HCT116 (cell line): ENCODE measurements at regions not wholly inside any gene's neighbourhood (a gene's known extent, or its start where the extent isn't known, plus 50 kb on each side); places are given as distances from the start of the nearest gene placed in this dataset.

ENCODE experiments used
- CEBPB ChIP-seq: IDR thresholded peaks from 2 replicates; pipeline ENCODE4 v1.6.1; 2012; ENCODE audit warnings: low read depth
- EZH2 ChIP-seq: fragments of 200-600 bp; sonication (generic); IDR thresholded peaks from 2 replicates; pipeline ENCODE4 v1.6.1; 2017; ENCODE audit warnings: antibody characterized with exemption, mixed run types
- EZH2phosphoT487 ChIP-seq: fragments of 200-600 bp; IDR thresholded peaks from 2 replicates; pipeline ENCODE4 v1.6.1; 2018; ENCODE audit warnings: antibody characterized with exemption, borderline replicate concordance
- POLR2A ChIP-seq: IDR thresholded peaks from 2 replicates; pipeline ENCODE4 v1.7.0; 2011; ENCODE audit warnings: borderline replicate concordance; ENCODE audit not compliant: insufficient read depth, insufficient read length; ENCODE audit errors: extremely low read depth
- POLR2AphosphoS5 ChIP-seq: IDR thresholded peaks from 2 replicates; pipeline ENCODE4 v1.6.1; 2011; ENCODE audit warnings: mild to moderate bottlenecking, low read depth, low read length, moderate library complexity
- SIN3A ChIP-seq: IDR thresholded peaks from 2 replicates; pipeline ENCODE4 v1.6.1; 2012; ENCODE audit warnings: low read depth
- SP1 ChIP-seq: IDR thresholded peaks from 2 replicates; pipeline ENCODE4 v1.6.1; 2012; ENCODE audit warnings: low read depth
- YY1 ChIP-seq: IDR thresholded peaks from 2 replicates; pipeline ENCODE4 v1.6.1; 2011; ENCODE audit warnings: low read length, low read depth, moderate library complexity, mild to moderate bottlenecking; ENCODE audit not compliant: insufficient replicate concordance; ENCODE audit errors: extremely low read depth
- ZNF274 ChIP-seq: fragments of 200-500 bp; sonication (Bioruptor generic); IDR thresholded peaks from 2 replicates; pipeline ENCODE4 v1.6.1; 2014; ENCODE audit warnings: mild to moderate bottlenecking, low read depth, low read length, inconsistent platforms
- TF ChIP-seq, protein P1 (sequence below), 3 experiments: fragments of 200-600 bp in 1 of 3; sonication (generic) in 1 of 3; IDR thresholded peaks in 2 of 3; conservative IDR thresholded peaks in 1 of 3; 2 replicates each; pipeline ENCODE4 v1.5.1; 2012 to 2017; ENCODE audit warnings: low read depth in 2 of 3, low read length in 2 of 3, antibody characterized with exemption in 1 of 3, borderline replicate concordance in 1 of 3, control low read depth in 1 of 3, mild to moderate bottlenecking in 1 of 3, mixed read lengths in 1 of 3, mixed run types in 1 of 3, moderate library complexity in 1 of 3; ENCODE audit not compliant: insufficient read depth in 1 of 3
- TF ChIP-seq, protein P2 (sequence below): IDR thresholded peaks from 2 replicates; pipeline ENCODE4 v1.6.1; 2012

GRCh38 chr21:14598065-14598464, 52.0 kb upstream of the SAMSN1 start:
- TF ChIP-seq EZH2 (no peak), SIN3A (no peak), POLR2A (no peak), SP1 (no peak), ZNF274 (no peak), POLR2AphosphoS5 (no peak), YY1 (no peak), CEBPB (no peak), EZH2phosphoT487 (no peak)
- TF ChIP-seq, protein P1, sequence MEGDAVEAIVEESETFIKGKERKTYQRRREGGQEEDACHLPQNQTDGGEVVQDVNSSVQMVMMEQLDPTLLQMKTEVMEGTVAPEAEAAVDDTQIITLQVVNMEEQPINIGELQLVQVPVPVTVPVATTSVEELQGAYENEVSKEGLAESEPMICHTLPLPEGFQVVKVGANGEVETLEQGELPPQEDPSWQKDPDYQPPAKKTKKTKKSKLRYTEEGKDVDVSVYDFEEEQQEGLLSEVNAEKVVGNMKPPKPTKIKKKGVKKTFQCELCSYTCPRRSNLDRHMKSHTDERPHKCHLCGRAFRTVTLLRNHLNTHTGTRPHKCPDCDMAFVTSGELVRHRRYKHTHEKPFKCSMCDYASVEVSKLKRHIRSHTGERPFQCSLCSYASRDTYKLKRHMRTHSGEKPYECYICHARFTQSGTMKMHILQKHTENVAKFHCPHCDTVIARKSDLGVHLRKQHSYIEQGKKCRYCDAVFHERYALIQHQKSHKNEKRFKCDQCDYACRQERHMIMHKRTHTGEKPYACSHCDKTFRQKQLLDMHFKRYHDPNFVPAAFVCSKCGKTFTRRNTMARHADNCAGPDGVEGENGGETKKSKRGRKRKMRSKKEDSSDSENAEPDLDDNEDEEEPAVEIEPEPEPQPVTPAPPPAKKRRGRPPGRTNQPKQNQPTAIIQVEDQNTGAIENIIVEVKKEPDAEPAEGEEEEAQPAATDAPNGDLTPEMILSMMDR (IDR thresholded peaks at IDR 0.05 in 2 of 3, conservative IDR thresholded peaks at IDR 0.05 in 1 of 3; ENCODE audit: borderline replicate concordance in 1 of 3, insufficient read depth in 1 of 3, low read depth in 2 of 3, low read length in 2 of 3), result no peak
- TF ChIP-seq, protein P2, sequence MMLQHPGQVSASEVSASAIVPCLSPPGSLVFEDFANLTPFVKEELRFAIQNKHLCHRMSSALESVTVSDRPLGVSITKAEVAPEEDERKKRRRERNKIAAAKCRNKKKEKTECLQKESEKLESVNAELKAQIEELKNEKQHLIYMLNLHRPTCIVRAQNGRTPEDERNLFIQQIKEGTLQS, result no peak
